Karpas-422 (cell line): ENCODE measurements at regions not wholly inside any gene's neighbourhood (a gene's known extent, or its start where the extent isn't known, plus 50 kb on each side); places are given as distances from the start of the nearest gene placed in this dataset.

Source experiments
- DNase-seq: peaks from one replicate; pipeline ENCODE4 v3.0.0-alpha.2; 2015
- H2AFZ ChIP-seq: fragments of 200-600 bp; sonication (generic); 2 replicates; pipeline ENCODE4 v1.6.1; 2014; ENCODE audit warnings: antibody characterized with exemption, low read length, mixed read lengths
- H3K27ac ChIP-seq: fragments of 200-600 bp; sonication (generic); 2 replicates; pipeline ENCODE4 v1.5.1; 2014; ENCODE audit warnings: mild to moderate bottlenecking, low read length, moderate library complexity
- H3K27me3 ChIP-seq: fragments of 200-600 bp; sonication (generic); 2 replicates; pipeline ENCODE4 v1.6.1; 2014; ENCODE audit warnings: low read length, mixed read lengths
- H3K36me3 ChIP-seq: fragments of 200-600 bp; sonication (generic); 2 replicates; pipeline ENCODE4 v1.6.1; 2014; ENCODE audit warnings: low read length, mixed read lengths; ENCODE audit not compliant: insufficient read depth
- H3K4me1 ChIP-seq: fragments of 200-600 bp; sonication (generic); 2 replicates; pipeline ENCODE4 v1.6.1; 2014; ENCODE audit warnings: mild to moderate bottlenecking, low read length, mixed read lengths
- H3K4me2 ChIP-seq: fragments of 200-600 bp; sonication (generic); 2 replicates; pipeline ENCODE4 v1.6.1; 2014; ENCODE audit warnings: low read length, low read depth, mild to moderate bottlenecking; ENCODE audit not compliant: poor library complexity, severe bottlenecking
- H3K4me3 ChIP-seq: fragments of 200-600 bp; sonication (generic); 2 replicates; pipeline ENCODE4 v1.5.1; 2014; ENCODE audit warnings: mild to moderate bottlenecking, antibody characterized with exemption, low read length, mixed read lengths
- H3K79me2 ChIP-seq: fragments of 200-600 bp; sonication (generic); 2 replicates; pipeline ENCODE4 v1.6.1; 2014; ENCODE audit warnings: mild to moderate bottlenecking, low read length, mixed read lengths
- H3K9ac ChIP-seq: fragments of 200-600 bp; sonication (generic); 2 replicates; pipeline ENCODE4 v1.6.0; 2014; ENCODE audit warnings: low read length
- H3K9me2 ChIP-seq: fragments of 200-600 bp; sonication (generic), shearing (Covaris generic); replicated peaks from 2 replicates; pipeline ENCODE4 v1.6.0; 2014; ENCODE audit warnings: mild to moderate bottlenecking, low read length, moderate library complexity; ENCODE audit not compliant: insufficient read depth
- H3K9me3 ChIP-seq: fragments of 300-700, 200-600 bp; sonication (generic); 2 replicates; pipeline ENCODE4 v1.6.1; 2014; ENCODE audit warnings: low read length, mixed read lengths
- H4K20me1 ChIP-seq: fragments of 200-600 bp; sonication (generic); 2 replicates; pipeline ENCODE4 v1.6.1; 2014; ENCODE audit warnings: mild to moderate bottlenecking, antibody characterized with exemption, low read length, low read depth; ENCODE audit not compliant: insufficient read depth

GRCh38 chr2:16043192-16043591 is 102.8 kb downstream of the MYCN start:
- no peak overlapping the region for H3K9ac ChIP-seq
- no peaks in the 10 kb centered on the region for H3K9me3 ChIP-seq
- no peaks in the 10 kb centered on the region for H3K79me2 ChIP-seq
- no peaks in the 10 kb centered on the region for H3K9me2 ChIP-seq
- DNase-seq, result no peak
- H3K27ac ChIP-seq, result no peak overlapping the region
- H4K20me1 ChIP-seq, result no peaks in the 10 kb centered on the region
- H2AFZ ChIP-seq, result no peak overlapping the region
- H3K4me1 ChIP-seq, result no peaks in the 10 kb centered on the region
- no peaks in the 10 kb centered on the region for H3K36me3 ChIP-seq
- H3K4me2 ChIP-seq, result no peak overlapping the region
- H3K4me3 ChIP-seq, result no peak overlapping the region
- H3K27me3 ChIP-seq, result no peaks in the 10 kb centered on the region

- Histone ChIP-seq H3K4me2 (no peak overlapping the region), H3K9me2 (no peaks in the 10 kb centered on the region), H3K79me2 (no peaks in the 10 kb centered on the region), H3K9me3 (no peaks in the 10 kb centered on the region), H3K4me3 (no peak overlapping the region), H4K20me1 (no peaks in the 10 kb centered on the region), H3K36me3 (no peaks in the 10 kb centered on the region), H3K9ac (no peak overlapping the region), H2AFZ (no peak overlapping the region), H3K27ac (no peak overlapping the region), H3K27me3 (no peaks in the 10 kb centered on the region), H3K4me1 (no peaks in the 10 kb centered on the region)
- DNase-seq, result no peak
Measured at GRCh38 chr2:16042201-16042700, 101.9 kb downstream of the MYCN start.

- no peaks in the 10 kb centered on the region for H3K79me2 ChIP-seq
- no peak overlapping the region for H2AFZ ChIP-seq
- H3K9me2 ChIP-seq, result no peaks in the 10 kb centered on the region
- H3K9me3 ChIP-seq, result no peaks in the 10 kb centered on the region
- H3K36me3 ChIP-seq, result no peaks in the 10 kb centered on the region
- no peaks in the 10 kb centered on the region for H3K27me3 ChIP-seq
- no peak overlapping the region for H3K27ac ChIP-seq
- no peak overlapping the region for H3K9ac ChIP-seq
- no peak overlapping the region for H3K4me3 ChIP-seq
- no peaks in the 10 kb centered on the region for H3K4me1 ChIP-seq
- H4K20me1 ChIP-seq, result no peaks in the 10 kb centered on the region
- DNase-seq, result no peak
- no peak overlapping the region for H3K4me2 ChIP-seq
Measured at GRCh38 chr2:16040271-16041010, 100.1 kb downstream of the MYCN start.

GRCh38 chr2:16039823-16040222 is 99.5 kb downstream of the MYCN start:
- DNase-seq, result no peak
- no peak overlapping the region for H3K27ac ChIP-seq

GRCh38 chr2:16039055-16039454 is 98.7 kb downstream of the MYCN start:
- H3K4me3 ChIP-seq, result no peak overlapping the region
- H3K36me3 ChIP-seq, result no peaks in the 10 kb centered on the region
- no peak for DNase-seq
- H2AFZ ChIP-seq, result no peak overlapping the region
- H3K9ac ChIP-seq, result no peak overlapping the region
- H3K79me2 ChIP-seq, result no peaks in the 10 kb centered on the region
- no peaks in the 10 kb centered on the region for H3K4me1 ChIP-seq
- no peaks in the 10 kb centered on the region for H3K9me2 ChIP-seq
- no peak overlapping the region for H3K4me2 ChIP-seq
- no peak overlapping the region for H3K27ac ChIP-seq
- H4K20me1 ChIP-seq, result no peaks in the 10 kb centered on the region
- H3K27me3 ChIP-seq, result no peaks in the 10 kb centered on the region
- H3K9me3 ChIP-seq, result no peaks in the 10 kb centered on the region

More at GRCh38 chr2:16039823-16040222, 99.5 kb downstream of the MYCN start:
- Histone ChIP-seq H3K4me3 (no peak overlapping the region), H3K4me1 (no peaks in the 10 kb centered on the region), H4K20me1 (no peaks in the 10 kb centered on the region), H3K9ac (no peak overlapping the region), H3K36me3 (no peaks in the 10 kb centered on the region), H3K9me2 (no peaks in the 10 kb centered on the region), H3K9me3 (no peaks in the 10 kb centered on the region), H3K79me2 (no peaks in the 10 kb centered on the region), H3K27me3 (no peaks in the 10 kb centered on the region), H3K4me2 (no peak overlapping the region), H2AFZ (no peak overlapping the region)

- H2AFZ ChIP-seq, result no peak overlapping the region
- H3K9ac ChIP-seq, result no peak overlapping the region
- H3K27ac ChIP-seq, result no peak overlapping the region
- no peaks in the 10 kb centered on the region for H3K9me3 ChIP-seq
- no peaks in the 10 kb centered on the region for H3K27me3 ChIP-seq
- H3K9me2 ChIP-seq, result no peaks in the 10 kb centered on the region
- H3K36me3 ChIP-seq, result no peaks in the 10 kb centered on the region
- no peak overlapping the region for H3K4me3 ChIP-seq
- no peak overlapping the region for H3K4me2 ChIP-seq
- H3K4me1 ChIP-seq, result no peaks in the 10 kb centered on the region
- DNase-seq, result no peak
- no peaks in the 10 kb centered on the region for H4K20me1 ChIP-seq
- H3K79me2 ChIP-seq, result no peaks in the 10 kb centered on the region
Measured at GRCh38 chr2:16038621-16039020, 98.3 kb downstream of the MYCN start.

GRCh38 chr2:16037808-16038457 is 97.6 kb downstream of the MYCN start:
- H2AFZ ChIP-seq, result no peak overlapping the region
- DNase-seq, result no peak
- no peak overlapping the region for H3K27ac ChIP-seq
- no peaks in the 10 kb centered on the region for H4K20me1 ChIP-seq
- H3K36me3 ChIP-seq, result no peaks in the 10 kb centered on the region
- no peaks in the 10 kb centered on the region for H3K79me2 ChIP-seq
- H3K27me3 ChIP-seq, result no peaks in the 10 kb centered on the region
- no peak overlapping the region for H3K4me3 ChIP-seq
- no peak overlapping the region for H3K4me2 ChIP-seq
- no peaks in the 10 kb centered on the region for H3K4me1 ChIP-seq
- H3K9me3 ChIP-seq, result no peaks in the 10 kb centered on the region
- no peak overlapping the region for H3K9ac ChIP-seq
- no peaks in the 10 kb centered on the region for H3K9me2 ChIP-seq

GRCh38 chr2:16036951-16037350 is 96.6 kb downstream of the MYCN start:
- H3K9me3 ChIP-seq, result no peaks in the 10 kb centered on the region
- no peaks in the 10 kb centered on the region for H4K20me1 ChIP-seq
- H3K79me2 ChIP-seq, result no peaks in the 10 kb centered on the region
- no peaks in the 10 kb centered on the region for H3K9me2 ChIP-seq
- H3K36me3 ChIP-seq, result no peaks in the 10 kb centered on the region
- no peak overlapping the region for H2AFZ ChIP-seq
- no peak for DNase-seq
- no peak overlapping the region for H3K9ac ChIP-seq
- H3K27ac ChIP-seq, result no peak overlapping the region
- H3K27me3 ChIP-seq, result no peaks in the 10 kb centered on the region
- H3K4me3 ChIP-seq, result no peak overlapping the region
- H3K4me1 ChIP-seq, result no peaks in the 10 kb centered on the region
- no peak overlapping the region for H3K4me2 ChIP-seq
